H1 (cell line): ENCODE measurements at regions not wholly inside any gene's neighbourhood (a gene's known extent, or its start where the extent isn't known, plus 50 kb on each side); places are given as distances from the start of the nearest gene placed in this dataset.

Source experiments
- CTCF ChIA-PET: fragments of 300-600 bp; sonication (Branson Sonifier 250); formaldehyde crosslinking; loops from one replicate; lab custom pipeline; 2021; ENCODE audit not compliant: partially characterized antibody; lab: Charles Lee
- POLR2A ChIA-PET: fragments of 300-600 bp; sonication (Branson Sonifier 250); formaldehyde crosslinking; loops from one replicate; lab custom pipeline; 2021; ENCODE audit warnings: inconsistent platforms; ENCODE audit not compliant: partially characterized antibody; lab: Charles Lee
- DNase-seq, 2 experiments: peaks; one replicate each; pipeline versions ENCODE4 v3.0.0 to v3.0.0-alpha.2; 2010 to 2022; ENCODE audit warnings: low spot score in 2 of 2, low read depth in 1 of 2, mixed read lengths in 1 of 2
- FAIRE-seq: peaks from 2 replicates; lab custom pipeline; 2011; peaks lifted over from hg19 to GRCh38; lab: Jason Lieb, UNC
- H2AFZ ChIP-seq: 2 replicates; pipeline ENCODE4 v1.8.1; 2012; ENCODE audit warnings: low read length, inconsistent platforms
- H2AK5ac ChIP-seq: 2 replicates; pipeline ENCODE4 v1.6.1; 2013; ENCODE audit warnings: low read depth, low read length
- H2BK120ac ChIP-seq: replicated peaks from 2 replicates; pipeline ENCODE3; 2013; ENCODE audit warnings: low read depth, low read length, inconsistent platforms
- H2BK12ac ChIP-seq: 2 replicates; pipeline ENCODE4 v1.6.1; 2013; ENCODE audit warnings: low read depth, low read length
- H2BK15ac ChIP-seq: 2 replicates; pipeline ENCODE4 v1.6.1; 2013; ENCODE audit warnings: low read length
- H2BK20ac ChIP-seq: 2 replicates; pipeline ENCODE4 v1.6.1; 2013; ENCODE audit warnings: low read length
- H2BK5ac ChIP-seq: 2 replicates; pipeline ENCODE4 v1.6.1; 2013; ENCODE audit warnings: low read depth, low read length
- H3K14ac ChIP-seq: 2 replicates; pipeline ENCODE4 v1.6.1; 2013; ENCODE audit warnings: inconsistent platforms; ENCODE audit not compliant: insufficient read length
- H3K18ac ChIP-seq: 2 replicates; pipeline ENCODE4 v1.6.1; 2013; ENCODE audit warnings: low read length; ENCODE audit errors: extremely low read depth
- H3K23ac ChIP-seq: 2 replicates; pipeline ENCODE4 v1.6.1; 2013; ENCODE audit warnings: inconsistent platforms; ENCODE audit not compliant: insufficient read length
- H3K23me2 ChIP-seq: 2 replicates; pipeline ENCODE4 v1.6.1; 2013; ENCODE audit warnings: low read depth, low read length
- H3K27ac ChIP-seq: 2 replicates; pipeline ENCODE4 v1.6.1; 2011; ENCODE audit warnings: low read depth, low read length, inconsistent platforms
- H3K27me3 ChIP-seq, 4 experiments: replicated peaks in 1 of 4; 1 replicate in 1 of 4; 2 replicates in 3 of 4; pipeline versions ENCODE4 v1.6.1 to v1.8.1; 2011 to 2013; ENCODE audit warnings: low read length in 3 of 4, mild to moderate bottlenecking in 3 of 4, inconsistent platforms in 2 of 4, mixed read lengths in 2 of 4, moderate library complexity in 1 of 4; ENCODE audit not compliant: control insufficient read depth in 3 of 4, insufficient read depth in 3 of 4; ENCODE audit errors: extremely low read depth in 1 of 4
- H3K36me3 ChIP-seq, 4 experiments: 2 replicates each; pipeline versions ENCODE4 v1.6.1 to v1.8.1; 2011 to 2013; ENCODE audit warnings: mild to moderate bottlenecking in 4 of 4, low read length in 3 of 4, moderate library complexity in 2 of 4, control low read depth in 1 of 4, inconsistent platforms in 1 of 4; ENCODE audit not compliant: insufficient read depth in 4 of 4, control insufficient read depth in 2 of 4
- H3K4ac ChIP-seq: replicated peaks from 2 replicates; pipeline ENCODE3; 2013; ENCODE audit warnings: low read length, low read depth, mixed read lengths, inconsistent platforms; ENCODE audit not compliant: insufficient read length
- H3K4me1 ChIP-seq, 4 experiments: replicated peaks in 1 of 4; 1 replicate in 1 of 4; 2 replicates in 3 of 4; pipeline versions ENCODE4 v1.6.1 to v1.8.1; 2011 to 2013; ENCODE audit warnings: low read length in 3 of 4, inconsistent platforms in 2 of 4, mixed read lengths in 1 of 4; ENCODE audit not compliant: insufficient read depth in 4 of 4, control insufficient read depth in 3 of 4
- H3K4me2 ChIP-seq, 2 experiments: 2 replicates each; pipeline versions ENCODE4 v1.6.1 to v1.8.1; 2011 to 2013; ENCODE audit warnings: low read depth in 2 of 2, low read length in 2 of 2, control low read depth in 1 of 2, inconsistent platforms in 1 of 2, mild to moderate bottlenecking in 1 of 2; ENCODE audit not compliant: insufficient read depth in 1 of 2
- H3K4me3 ChIP-seq, 4 experiments: fragments of 200-600, 300-600 bp in 1 of 4; sonication (generic), shearing (Covaris generic), sonication (Bioruptor Twin) in 1 of 4; 2 replicates each; pipeline versions ENCODE4 v1.5.1 to v1.8.1; 2011 to 2016; ENCODE audit warnings: low read length in 4 of 4, low read depth in 3 of 4, control low read depth in 2 of 4, inconsistent platforms in 2 of 4, mild to moderate bottlenecking in 2 of 4, mixed read lengths in 1 of 4, moderate library complexity in 1 of 4; ENCODE audit not compliant: insufficient read depth in 2 of 4; ENCODE audit errors: extremely low read depth in 1 of 4
- H3K56ac ChIP-seq: replicated peaks from 2 replicates; pipeline ENCODE3; 2013; ENCODE audit warnings: low read depth, mild to moderate bottlenecking, mixed read lengths, low read length, inconsistent platforms; ENCODE audit not compliant: insufficient read length
- H3K79me1 ChIP-seq: 2 replicates; pipeline ENCODE4 v1.6.1; 2013; ENCODE audit warnings: low read depth, low read length, control low read depth
- H3K79me2 ChIP-seq, 2 experiments: 2 replicates each; pipeline versions ENCODE4 v1.6.1 to v1.8.1; 2012 to 2013; ENCODE audit warnings: low read length in 2 of 2, mild to moderate bottlenecking in 2 of 2, inconsistent platforms in 1 of 2; ENCODE audit not compliant: insufficient read depth in 2 of 2, control insufficient read depth in 1 of 2
- H3K9ac ChIP-seq, 4 experiments: replicated peaks in 1 of 4; 1 replicate in 1 of 4; 2 replicates in 3 of 4; pipeline versions ENCODE4 v1.6.1 to v1.8.1; 2011 to 2013; ENCODE audit warnings: low read depth in 3 of 4, low read length in 3 of 4, control low read depth in 2 of 4, mild to moderate bottlenecking in 2 of 4, moderate library complexity in 2 of 4, inconsistent platforms in 1 of 4; ENCODE audit errors: extremely low read depth in 1 of 4
- H3K9me3 ChIP-seq, 2 experiments: 2 replicates each; pipeline versions ENCODE4 v1.6.1 to v1.8.1; 2012 to 2013; ENCODE audit warnings: mild to moderate bottlenecking in 2 of 2, moderate library complexity in 2 of 2, control low read depth in 1 of 2, inconsistent platforms in 1 of 2, low read depth in 1 of 2, low read length in 1 of 2, mixed read lengths in 1 of 2; ENCODE audit not compliant: insufficient read depth in 2 of 2
- H4K20me1 ChIP-seq, 2 experiments: replicated peaks in 1 of 2; 2 replicates each; pipeline versions ENCODE3 to v1.8.1; 2011 to 2013; ENCODE audit warnings: inconsistent platforms in 2 of 2, low read length in 2 of 2, mild to moderate bottlenecking in 1 of 2; ENCODE audit not compliant: insufficient read depth in 2 of 2, control insufficient read depth in 1 of 2
- H4K5ac ChIP-seq: 2 replicates; pipeline ENCODE4 v1.6.1; 2013; ENCODE audit warnings: low read length, low read depth, mixed read lengths, inconsistent platforms; ENCODE audit not compliant: insufficient read length
- H4K8ac ChIP-seq: 2 replicates; pipeline ENCODE4 v1.8.0; 2013; ENCODE audit warnings: mild to moderate bottlenecking, moderate library complexity, low read length, inconsistent platforms; ENCODE audit not compliant: insufficient read depth; ENCODE audit errors: extremely low read depth
- H4K91ac ChIP-seq: replicated peaks from 2 replicates; pipeline ENCODE3; 2013; ENCODE audit warnings: low read length, mixed read lengths, inconsistent platforms; ENCODE audit not compliant: insufficient read length
- KDM4A ChIP-seq: IDR thresholded peaks from one replicate; pipeline ENCODE4 v1.7.1; 2012; ENCODE audit warnings: low read depth, mild to moderate bottlenecking, moderate library complexity, low read length, inconsistent platforms; ENCODE audit not compliant: severe bottlenecking
- MAFK ChIP-seq: IDR thresholded peaks from 2 replicates; pipeline ENCODE4 v1.6.1; 2012; ENCODE audit warnings: low read depth, mild to moderate bottlenecking, improper control_type of control experiment, low read length
- RAD21 ChIP-seq, 2 experiments: IDR thresholded peaks in 1 of 2; conservative IDR thresholded peaks in 1 of 2; 2 replicates each; pipeline ENCODE4 v1.6.1; 2011; ENCODE audit warnings: low read depth in 2 of 2, low read length in 2 of 2, improper control_type of control experiment in 1 of 2, inconsistent platforms in 1 of 2, mild to moderate bottlenecking in 1 of 2, moderate library complexity in 1 of 2
- TBP ChIP-seq: IDR thresholded peaks from 2 replicates; pipeline ENCODE4 v1.6.1; 2011; ENCODE audit warnings: low read depth, low read length, improper control_type of control experiment
- ZNF274 ChIP-seq: IDR thresholded peaks from 2 replicates; pipeline ENCODE4 v1.7.0; 2012; ENCODE audit warnings: low read length, borderline replicate concordance; ENCODE audit errors: extremely low read depth
- WGBS, 2 experiments: shearing (Covaris generic) in 1 of 2; methylation state at CpG; one replicate each; pipeline versions ENCODE4 v1.1.6 to v1.1.7; 2013 to 2015; ENCODE audit warnings: low lambda C conversion rate in 2 of 2, mixed read lengths in 2 of 2, inconsistent platforms in 1 of 2, low coverage in 1 of 2, missing lambda C conversion rate in 1 of 2; ENCODE audit not compliant: insufficient replicate concordance in 2 of 2, insufficient coverage in 1 of 2, insufficient read length in 1 of 2; ENCODE audit errors: extremely low coverage in 1 of 2, missing lambda C conversion rate in 1 of 2; 5-methylcytosine and 5-hydroxymethylcytosine counted together

DNA sequence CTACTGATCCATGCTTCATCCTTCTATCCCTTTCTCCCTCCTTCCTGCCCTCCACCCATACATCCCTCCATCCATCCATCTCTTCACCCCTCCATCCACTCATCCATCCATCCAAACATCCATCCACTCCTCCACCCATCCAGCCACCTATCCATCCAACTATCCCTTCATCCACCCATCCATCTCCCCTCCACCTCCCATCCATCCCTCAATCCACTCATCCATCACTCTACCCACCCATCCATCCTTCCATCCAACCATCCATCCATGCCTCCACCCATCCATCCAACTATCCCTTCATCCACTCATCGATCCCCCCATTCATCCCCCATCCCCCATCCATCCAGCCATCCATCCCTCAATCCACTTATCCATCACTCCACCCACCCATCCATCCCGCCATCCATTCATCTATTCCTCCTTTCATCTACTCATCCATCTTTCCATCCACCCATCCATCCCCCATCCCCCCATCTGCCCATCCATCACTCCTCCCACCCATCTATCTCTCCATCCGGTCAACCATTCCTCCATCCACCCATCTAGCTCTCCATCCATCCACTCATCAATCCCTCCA, 132.4 kb upstream of the IQSEC1 start:
- Histone ChIP-seq H3K23me2 (peaks cover 9% of the 10 kb centered on the region; the same call in 1 of the 2 replicates), H4K8ac (no peak overlapping the region), H2BK12ac (no peak overlapping the region; the same call in 1 of the 2 replicates), H3K9me3 (no peaks in the 10 kb centered on the region), H4K20me1 (peaks cover 0 to 9% of the 10 kb centered on the region in 2 experiments), H2AK5ac (peak overlapping the region; percentile 44; the same call in 1 of the 2 replicates), H3K56ac (no peak overlapping the region), H3K79me1 (peaks cover 2% of the 10 kb centered on the region; the same call in 1 of the 2 replicates), H4K5ac (no peak overlapping the region), H2BK5ac (no peak overlapping the region), H3K18ac (no peak overlapping the region), H3K4me2 (no peak overlapping the region), H3K79me2 (no peaks in the 10 kb centered on the region), H3K4me1 (no peaks in the 10 kb centered on the region; a peak in 2 of 7 replicates), H3K14ac (no peak overlapping the region), H2BK120ac (no peak overlapping the region), H3K4ac (no peak overlapping the region), H2AFZ (no peak overlapping the region), H3K23ac (no peak overlapping the region), H3K27ac (no peak overlapping the region), H3K9ac (no peak overlapping the region), H4K91ac (no peak overlapping the region), H2BK15ac (no peak overlapping the region), H3K27me3 (peaks cover 0 to 4% (median 3%) of the 10 kb centered on the region in 4 experiments; a peak in 4 of 7 replicates), H2BK20ac (no peak overlapping the region), H3K36me3 (no peaks in the 10 kb centered on the region), H3K4me3 (no peak overlapping the region)
- ChIA-PET CTCF (interaction anchor here (0.6 to 2.3 kb wide), 6 partner anchors 9 to 291 kb away, joined by 3 to 6 read pairs (median 4); no protein-coding TSS in a partner anchor), POLR2A (no interaction called here)
- 85 to 100% methylated on average over 2 of the region's 3 CpGs for WGBS, 2 experiments
- no peak for FAIRE-seq
- no peak for DNase-seq
- TF ChIP-seq TBP (no peak), KDM4A (no peak), ZNF274 (no peak), MAFK (no peak), RAD21 (IDR thresholded peaks at IDR 0.05 in 1 of 2, conservative IDR thresholded peaks at IDR 0.05 in 1 of 2; ENCODE audit: low read depth in 2 of 2, low read length in 2 of 2) (no peak)
